ENCODE measurements at regions not wholly inside any gene's neighbourhood (a gene's known extent, or its start where the extent isn't known, plus 50 kb on each side); places are given as distances from the start of the nearest gene placed in this dataset.

GRCh38 chr9:11928871-11929321, 764.3 kb upstream of the TYRP1 start:
- Histone ChIP-seq H3K27me3 (ENCODE audit: insufficient read depth, insufficient read length) (no peaks in the 10 kb centered on the region), H3K4me1 (ENCODE audit: insufficient read depth, insufficient read length) (no peaks in the 10 kb centered on the region), H3K9ac (ENCODE audit: insufficient read length, low read depth) (no peak overlapping the region), H3K36me3 (ENCODE audit: insufficient read depth, insufficient read length, low read length) (no peaks in the 10 kb centered on the region), H3K4me3 (ENCODE audit: insufficient read length, low read depth) (no peak overlapping the region), H3K9me3 (ENCODE audit: insufficient read depth, low read length) (peaks cover 8% of the 10 kb centered on the region; the same call in 1 of the 2 replicates)
- DNase-seq (ENCODE audit: low read depth, low spot score), result no peak
- no peak for TF ChIP-seq ZNF274 (IDR thresholded peaks at IDR 0.05; ENCODE audit: low read depth, low read length)
- no peak for TF ChIP-seq SUZ12 (IDR thresholded peaks at IDR 0.05; ENCODE audit: extremely low read depth, insufficient read depth, insufficient read length)
- TF ChIP-seq YY1 (IDR thresholded peaks at IDR 0.05; ENCODE audit: insufficient read depth, insufficient read length), result no peak

DNA sequence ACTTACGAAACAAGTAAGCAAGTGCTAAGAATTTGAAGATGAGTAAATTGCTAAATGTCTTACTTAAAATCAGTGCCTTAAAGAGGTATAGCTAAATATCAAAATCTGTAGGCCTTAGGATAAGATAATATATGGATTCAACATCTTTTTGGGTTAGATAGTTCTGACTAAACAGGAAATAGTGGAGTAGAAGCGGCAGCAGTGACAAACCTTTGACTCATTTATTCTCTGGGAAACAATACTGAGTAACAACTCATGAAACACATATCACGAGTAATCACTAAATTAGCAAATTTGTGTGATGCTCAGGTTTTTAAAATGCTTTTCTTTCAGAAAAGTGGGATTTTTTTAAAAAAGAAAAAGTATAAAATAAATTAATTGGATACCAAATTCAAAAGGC, 762.1 kb upstream of the TYRP1 start:
- Histone ChIP-seq H3K36me3 (ENCODE audit: insufficient read depth, insufficient read length, low read length) (no peaks in the 10 kb centered on the region), H3K9me3 (ENCODE audit: insufficient read depth, low read length) (peaks cover 8% of the 10 kb centered on the region; the same call in 1 of the 2 replicates), H3K9ac (ENCODE audit: insufficient read length, low read depth) (no peak overlapping the region), H3K27me3 (ENCODE audit: insufficient read depth, insufficient read length) (no peaks in the 10 kb centered on the region), H3K4me3 (ENCODE audit: insufficient read length, low read depth) (no peak overlapping the region), H3K4me1 (ENCODE audit: insufficient read depth, insufficient read length) (no peaks in the 10 kb centered on the region)
- TF ChIP-seq YY1 (IDR thresholded peaks at IDR 0.05; ENCODE audit: insufficient read depth, insufficient read length) (no peak), SUZ12 (IDR thresholded peaks at IDR 0.05; ENCODE audit: extremely low read depth, insufficient read depth, insufficient read length) (no peak), ZNF274 (IDR thresholded peaks at IDR 0.05; ENCODE audit: low read depth, low read length) (no peak)
- no peak for DNase-seq (ENCODE audit: low read depth, low spot score)

GRCh38 chr9:11931751-11932150, 761.4 kb upstream of the TYRP1 start:
- Histone ChIP-seq H3K9me3 (ENCODE audit: insufficient read depth, low read length) (peaks cover 8% of the 10 kb centered on the region; the same call in 1 of the 2 replicates), H3K27me3 (ENCODE audit: insufficient read depth, insufficient read length) (no peaks in the 10 kb centered on the region), H3K9ac (ENCODE audit: insufficient read length, low read depth) (no peak overlapping the region), H3K4me1 (ENCODE audit: insufficient read depth, insufficient read length) (no peaks in the 10 kb centered on the region), H3K4me3 (ENCODE audit: insufficient read length, low read depth) (no peak overlapping the region), H3K36me3 (ENCODE audit: insufficient read depth, insufficient read length, low read length) (no peaks in the 10 kb centered on the region)
- TF ChIP-seq SUZ12 (IDR thresholded peaks at IDR 0.05; ENCODE audit: extremely low read depth, insufficient read depth, insufficient read length) (no peak), ZNF274 (IDR thresholded peaks at IDR 0.05; ENCODE audit: low read depth, low read length) (no peak), YY1 (IDR thresholded peaks at IDR 0.05; ENCODE audit: insufficient read depth, insufficient read length) (no peak)
- DNase-seq (ENCODE audit: low read depth, low spot score), result no peak

GRCh38 chr9:11933926-11934325, 759.3 kb upstream of the TYRP1 start:
- no peak overlapping the region for H3K9ac ChIP-seq (ENCODE audit: insufficient read length, low read depth)
- no peak overlapping the region for H3K4me3 ChIP-seq (ENCODE audit: insufficient read length, low read depth)
- no peak for DNase-seq (ENCODE audit: low read depth, low spot score)

DNA sequence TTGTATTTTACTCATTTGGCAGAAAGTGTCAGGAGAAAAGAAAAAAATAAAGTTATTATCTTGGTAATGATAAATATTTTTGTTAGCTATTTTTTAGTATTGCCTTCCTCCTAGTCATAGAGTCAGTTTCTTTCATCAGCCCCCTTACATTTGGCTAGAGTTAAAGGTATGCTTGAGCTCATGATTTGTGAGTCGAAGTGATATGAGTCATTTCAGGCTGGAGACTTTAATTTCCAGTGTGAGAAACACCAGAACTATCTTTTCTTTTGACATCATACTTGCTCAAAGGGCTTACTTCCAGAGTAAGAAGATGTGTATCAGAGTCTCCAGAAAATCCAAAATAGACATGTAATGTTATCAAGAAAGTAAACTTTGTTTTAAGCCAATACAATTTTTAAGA, 746.7 kb upstream of the TYRP1 start:
- no peak overlapping the region for H3K9ac ChIP-seq (ENCODE audit: insufficient read length, low read depth)
- H3K36me3 ChIP-seq (ENCODE audit: insufficient read depth, insufficient read length, low read length), result no peaks in the 10 kb centered on the region
- no peaks in the 10 kb centered on the region for H3K4me1 ChIP-seq (ENCODE audit: insufficient read depth, insufficient read length)
- no peak for DNase-seq (ENCODE audit: low read depth, low spot score)
- H3K4me3 ChIP-seq (ENCODE audit: insufficient read length, low read depth), result no peak overlapping the region
- TF ChIP-seq ZNF274 (IDR thresholded peaks at IDR 0.05; ENCODE audit: low read depth, low read length) (no peak), SUZ12 (IDR thresholded peaks at IDR 0.05; ENCODE audit: extremely low read depth, insufficient read depth, insufficient read length) (no peak), YY1 (IDR thresholded peaks at IDR 0.05; ENCODE audit: insufficient read depth, insufficient read length) (no peak)
- no peaks in the 10 kb centered on the region for H3K9me3 ChIP-seq (ENCODE audit: insufficient read depth, low read length)
- H3K27me3 ChIP-seq (ENCODE audit: insufficient read depth, insufficient read length), result no peaks in the 10 kb centered on the region

More at GRCh38 chr9:11933926-11934325, 759.3 kb upstream of the TYRP1 start:
- no peak for TF ChIP-seq SUZ12 (IDR thresholded peaks at IDR 0.05; ENCODE audit: extremely low read depth, insufficient read depth, insufficient read length)
- TF ChIP-seq YY1 (IDR thresholded peaks at IDR 0.05; ENCODE audit: insufficient read depth, insufficient read length), result no peak
- TF ChIP-seq ZNF274 (IDR thresholded peaks at IDR 0.05; ENCODE audit: low read depth, low read length), result no peak
- no peaks in the 10 kb centered on the region for H3K27me3 ChIP-seq (ENCODE audit: insufficient read depth, insufficient read length)
- H3K9me3 ChIP-seq (ENCODE audit: insufficient read depth, low read length), result peaks cover 3% of the 10 kb centered on the region; the same call in 1 of the 2 replicates
- no peaks in the 10 kb centered on the region for H3K36me3 ChIP-seq (ENCODE audit: insufficient read depth, insufficient read length, low read length)
- no peaks in the 10 kb centered on the region for H3K4me1 ChIP-seq (ENCODE audit: insufficient read depth, insufficient read length)

GRCh38 chr9:11962327-11962726, 730.9 kb upstream of the TYRP1 start:
- Histone ChIP-seq H3K4me1 (ENCODE audit: insufficient read depth, insufficient read length) (no peaks in the 10 kb centered on the region), H3K27me3 (ENCODE audit: insufficient read depth, insufficient read length) (no peaks in the 10 kb centered on the region), H3K9ac (ENCODE audit: insufficient read length, low read depth) (no peak overlapping the region), H3K9me3 (ENCODE audit: insufficient read depth, low read length) (peaks cover 7% of the 10 kb centered on the region; the same call in 1 of the 2 replicates), H3K36me3 (ENCODE audit: insufficient read depth, insufficient read length, low read length) (no peaks in the 10 kb centered on the region), H3K4me3 (ENCODE audit: insufficient read length, low read depth) (no peak overlapping the region)
- TF ChIP-seq YY1 (IDR thresholded peaks at IDR 0.05; ENCODE audit: insufficient read depth, insufficient read length), result no peak
- TF ChIP-seq SUZ12 (IDR thresholded peaks at IDR 0.05; ENCODE audit: extremely low read depth, insufficient read depth, insufficient read length), result no peak
- no peak for TF ChIP-seq ZNF274 (IDR thresholded peaks at IDR 0.05; ENCODE audit: low read depth, low read length)
- no peak for DNase-seq (ENCODE audit: low read depth, low spot score)

DNA sequence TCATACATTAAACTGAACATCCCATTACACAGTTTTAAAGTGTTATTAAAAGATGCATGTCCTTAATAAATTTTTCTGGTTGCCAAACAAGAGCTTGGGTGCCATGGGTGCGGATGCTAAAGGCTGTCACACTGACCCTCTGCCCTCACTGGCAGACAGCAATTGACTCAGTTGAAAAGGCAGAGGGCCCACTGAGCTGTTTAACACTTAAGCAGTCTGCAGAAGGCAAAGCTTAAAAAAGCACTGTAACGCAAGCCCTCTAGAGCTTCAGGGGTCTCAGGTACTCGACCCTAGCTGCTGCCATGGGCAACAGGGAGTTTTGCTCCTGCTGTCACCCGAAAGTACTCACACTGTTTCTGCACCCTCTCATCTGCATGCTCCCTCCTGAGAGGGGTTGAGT, 726.4 kb upstream of the TYRP1 start:
- no peak for DNase-seq (ENCODE audit: low read depth, low spot score)
- Histone ChIP-seq H3K9me3 (ENCODE audit: insufficient read depth, low read length) (no peaks in the 10 kb centered on the region), H3K4me1 (ENCODE audit: insufficient read depth, insufficient read length) (no peaks in the 10 kb centered on the region), H3K9ac (ENCODE audit: insufficient read length, low read depth) (no peak overlapping the region), H3K4me3 (ENCODE audit: insufficient read length, low read depth) (no peak overlapping the region), H3K36me3 (ENCODE audit: insufficient read depth, insufficient read length, low read length) (no peaks in the 10 kb centered on the region), H3K27me3 (ENCODE audit: insufficient read depth, insufficient read length) (no peaks in the 10 kb centered on the region)
- TF ChIP-seq ZNF274 (IDR thresholded peaks at IDR 0.05; ENCODE audit: low read depth, low read length) (no peak), YY1 (IDR thresholded peaks at IDR 0.05; ENCODE audit: insufficient read depth, insufficient read length) (no peak)
